ENCODE measurements at regions not wholly inside any gene's neighbourhood (a gene's known extent, or its start where the extent isn't known, plus 50 kb on each side); places are given as distances from the start of the nearest gene placed in this dataset.

DNA sequence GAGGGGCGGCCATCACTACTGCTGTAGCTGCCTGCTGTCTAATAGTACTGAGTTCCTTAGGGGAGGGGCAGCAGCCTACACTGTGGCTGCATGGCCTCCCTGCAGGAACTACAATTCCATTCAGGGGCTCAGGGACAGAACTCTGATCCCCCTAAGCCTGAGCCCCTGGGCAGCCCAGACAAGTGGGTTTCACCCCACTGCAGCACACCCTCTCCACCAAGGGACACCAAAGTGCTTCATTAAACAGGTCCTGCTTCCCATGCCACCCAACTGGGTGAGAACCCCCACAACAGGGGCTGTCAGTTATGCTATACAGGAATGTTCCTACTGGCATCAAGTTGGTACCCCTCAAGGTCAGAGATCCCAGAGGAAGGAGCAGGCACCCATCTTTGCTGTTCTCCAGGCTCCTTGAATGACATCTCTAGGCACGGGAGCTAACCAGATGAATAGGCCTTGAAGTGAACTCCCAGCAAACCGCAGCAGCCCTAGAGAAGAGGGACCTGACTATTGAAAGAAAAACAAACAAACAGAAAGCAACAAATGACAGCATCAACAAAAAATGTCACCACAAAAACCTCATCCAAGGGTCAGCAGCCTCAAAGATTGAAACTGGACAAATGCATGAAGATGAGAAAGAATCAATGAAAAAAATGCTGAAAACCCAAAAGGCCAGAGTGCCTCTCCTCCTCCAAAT lies 437.4 kb downstream of the NUF2 start:
- no peak for DNase-seq

GRCh38 chr1:163761898-163762297 lies 440.1 kb downstream of the NUF2 start:
- DNase-seq, result no peak

DNA sequence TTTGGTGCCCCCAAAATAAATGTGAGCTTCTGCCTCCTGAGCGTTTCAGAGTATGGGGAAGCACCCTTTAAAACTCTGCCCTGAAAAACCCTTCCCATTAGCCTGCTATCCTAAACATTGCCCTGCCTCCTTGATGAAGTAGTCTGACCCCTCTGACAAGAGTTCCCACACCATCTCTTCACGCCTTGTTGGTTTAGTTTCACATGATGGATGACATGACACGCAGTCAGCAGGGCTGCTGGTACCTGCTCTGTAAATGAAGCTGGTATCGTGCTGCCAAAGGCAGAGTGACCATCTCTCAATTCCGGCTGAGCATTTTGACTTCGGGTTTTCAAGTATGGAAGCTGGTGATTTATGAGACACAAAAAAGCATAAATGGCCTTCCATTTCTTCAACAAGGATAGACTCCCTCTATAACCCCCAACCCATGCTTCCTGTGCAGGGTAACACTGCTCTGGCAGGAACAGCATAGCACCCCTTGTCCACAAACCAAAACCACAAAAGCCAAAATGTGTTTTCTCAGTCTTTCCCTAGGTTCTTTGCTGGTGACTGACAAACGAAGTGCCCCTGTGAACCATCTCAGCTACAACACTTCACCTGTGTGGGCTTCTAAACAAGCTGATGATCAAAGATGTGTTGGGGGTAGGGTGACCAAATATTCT lies 444.6 kb downstream of the NUF2 start:
- DNase-seq, result no peak

DNA sequence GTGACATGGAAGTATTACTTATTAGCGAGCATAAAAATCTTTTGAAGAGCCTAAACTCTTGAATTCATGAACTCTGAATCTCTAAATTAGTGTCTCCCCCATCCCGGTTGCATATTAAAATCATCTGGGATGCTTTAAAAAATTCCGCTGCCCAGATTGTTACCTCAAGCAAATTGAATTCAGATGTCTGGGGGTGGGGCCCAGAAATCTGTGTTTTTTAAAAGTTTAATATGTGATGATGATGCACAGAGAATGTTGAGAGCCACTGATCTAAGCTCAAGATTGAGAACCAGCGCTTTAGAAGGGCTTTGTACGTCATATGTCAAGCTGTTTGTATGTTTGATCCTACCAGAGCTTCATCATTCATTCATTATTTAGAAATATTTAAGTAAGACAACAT lies 446.8 kb downstream of the NUF2 start:
- no peak for DNase-seq

DNA sequence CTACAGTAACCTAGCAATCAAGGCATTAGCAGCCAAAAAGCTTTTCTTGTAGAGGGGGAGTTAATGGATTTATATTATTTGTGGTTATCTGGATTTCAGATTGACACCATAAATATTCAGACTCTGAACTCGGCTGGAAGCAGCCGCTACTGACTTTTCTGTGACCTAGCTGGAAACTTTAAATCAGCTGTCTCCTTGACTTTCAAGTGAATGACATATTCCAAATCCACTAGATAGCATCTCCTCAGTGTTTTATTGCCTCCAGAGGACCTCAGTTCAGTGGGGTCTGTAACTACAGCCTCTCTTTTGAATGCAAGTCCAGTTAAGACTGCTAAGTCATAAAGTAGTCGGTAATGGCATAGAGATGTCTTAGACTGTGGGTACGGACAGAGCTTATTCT lies 448.5 kb downstream of the NUF2 start:
- no peak for DNase-seq

DNA sequence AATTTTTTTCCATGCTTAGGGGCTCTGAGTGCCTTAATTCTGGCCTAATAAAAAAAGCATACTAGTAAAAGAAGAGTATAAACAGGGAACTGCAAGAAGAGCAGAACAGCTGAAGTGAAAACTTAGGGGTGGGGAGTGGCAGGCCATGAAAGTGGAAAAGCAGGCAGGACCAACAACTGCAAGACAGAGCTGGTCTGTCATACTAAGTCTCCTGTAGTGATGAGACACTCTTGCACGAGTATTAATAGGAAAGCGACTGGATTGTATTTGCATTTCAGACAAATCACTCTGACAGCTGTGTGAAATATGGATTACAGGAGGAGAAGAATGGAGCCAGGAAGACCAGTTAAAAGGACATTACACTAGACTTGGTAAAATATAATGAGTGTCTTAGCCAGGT lies 449.9 kb downstream of the NUF2 start:
- no peak for DNase-seq

DNA sequence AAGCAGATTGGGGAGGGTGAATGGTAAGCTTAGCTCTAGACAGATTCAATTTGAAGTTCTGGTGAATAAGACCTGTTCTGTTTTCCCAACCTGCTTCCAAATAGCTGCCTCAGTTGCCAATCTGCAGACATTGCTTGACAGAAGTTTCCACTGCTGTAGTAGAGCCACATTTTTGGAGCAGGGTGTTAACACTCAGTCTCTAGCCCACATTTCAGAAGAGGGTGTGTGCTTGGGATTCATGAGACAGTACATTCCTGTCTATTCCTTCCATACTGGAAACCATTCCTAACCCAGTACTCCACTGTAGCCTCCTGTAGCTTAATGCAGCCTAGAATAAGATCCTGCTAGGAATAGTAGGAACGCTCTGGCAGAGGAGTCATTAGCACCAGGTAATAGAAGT lies 450.5 kb downstream of the NUF2 start:
- no peak for DNase-seq

DNA sequence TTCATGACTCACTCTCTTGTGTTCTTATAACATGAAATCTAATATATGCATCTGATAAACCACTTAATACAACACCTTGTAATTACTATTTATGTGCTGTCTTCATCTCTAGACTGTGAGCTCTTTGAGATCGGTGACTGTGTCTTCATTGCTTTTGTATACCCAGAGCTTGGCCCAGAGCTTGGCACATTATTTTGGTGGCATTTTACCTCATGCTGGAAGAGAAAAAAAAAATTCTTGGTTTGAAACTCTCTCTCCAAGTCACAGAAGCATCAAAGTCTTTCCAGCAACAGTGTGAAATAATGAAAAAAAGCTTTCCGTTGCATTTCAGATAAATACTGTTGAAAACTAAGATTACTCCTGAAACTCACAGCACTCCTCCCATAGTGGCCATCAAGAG lies 451.6 kb downstream of the NUF2 start:
- DNase-seq, result no peak

DNA sequence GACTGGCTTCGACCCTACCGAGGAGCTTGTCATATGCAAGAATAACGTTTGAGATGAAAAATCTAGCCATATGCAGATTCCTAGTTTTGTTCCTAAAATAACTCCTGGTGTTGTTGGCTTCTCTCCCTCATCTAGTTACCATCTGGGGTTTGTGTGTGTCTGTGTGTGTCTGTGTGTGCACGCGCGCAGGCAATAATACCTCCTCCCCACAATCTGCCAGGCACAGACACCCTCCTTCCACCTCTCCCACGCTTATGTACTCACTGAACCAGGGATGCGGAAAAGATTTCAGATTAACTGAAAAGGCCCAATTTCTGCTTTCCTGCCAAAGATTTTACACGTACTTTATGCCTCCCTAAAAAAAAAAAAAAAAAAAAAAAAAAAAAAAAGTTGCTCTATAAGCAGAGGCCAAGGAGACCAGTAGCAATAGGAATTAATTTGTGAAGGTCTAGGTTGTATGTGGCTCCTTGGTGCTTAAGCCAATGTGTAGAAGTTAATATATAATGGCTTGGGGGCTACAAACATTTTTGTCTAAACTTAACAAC lies 452.7 kb downstream of the NUF2 start:
- DNase-seq, result peak; percentile 18

- DNase-seq, result peak; percentile 44
Measured at GRCh38 chr1:163774978-163775620, 453.3 kb downstream of the NUF2 start.

GRCh38 chr1:163777205-163777604 lies 455.5 kb downstream of the NUF2 start:
- no peak for DNase-seq

GRCh38 chr1:163781146-163781545 lies 459.4 kb downstream of the NUF2 start:
- no peak for DNase-seq

DNA sequence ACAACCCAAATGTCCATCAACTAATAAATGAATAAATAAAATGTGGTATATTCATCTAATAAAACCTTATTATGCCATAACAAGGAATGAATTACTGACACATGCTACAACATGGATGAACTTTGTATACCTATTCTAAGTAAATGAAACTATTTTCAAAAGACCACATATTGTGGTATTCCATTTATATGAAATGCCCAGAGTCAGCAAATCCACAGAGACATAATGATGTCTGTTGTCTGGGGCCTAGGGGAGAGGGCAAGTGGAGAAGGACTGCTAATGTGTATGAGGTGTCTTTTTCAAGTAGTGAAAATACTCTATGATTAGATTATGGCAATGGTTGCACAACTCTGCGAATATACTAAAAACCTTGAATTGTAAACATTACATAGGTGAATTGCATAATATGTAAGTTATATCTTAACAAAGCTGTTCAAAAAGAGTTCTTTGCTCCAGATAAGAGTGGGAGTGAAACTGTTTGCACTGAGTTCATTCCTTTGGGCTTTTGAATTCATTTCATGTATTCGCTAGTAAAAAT lies 464.2 kb downstream of the NUF2 start:
- no peak for DNase-seq

- DNase-seq, result peak; percentile 56
Measured at GRCh38 chr1:163789911-163790310, 468.2 kb downstream of the NUF2 start.

DNA sequence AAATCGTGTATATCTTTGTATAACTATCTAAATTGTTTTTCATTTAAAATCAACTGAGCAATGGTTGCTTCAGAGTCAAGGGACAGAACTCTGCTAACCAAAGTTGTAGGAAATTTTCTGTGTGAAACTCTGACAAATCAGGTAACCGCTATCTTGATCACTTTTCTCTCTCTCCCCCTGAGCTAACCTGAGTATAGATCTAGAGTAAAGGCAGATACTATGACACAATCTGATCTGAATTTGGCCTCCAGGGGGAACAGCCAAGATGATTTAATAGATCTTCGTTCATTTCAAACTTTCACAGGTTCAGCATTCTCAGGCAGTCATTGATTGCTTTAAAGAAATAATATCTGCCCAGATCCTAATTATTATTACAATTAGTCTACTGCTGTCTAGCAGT lies 472.8 kb downstream of the NUF2 start:
- DNase-seq, result no peak

DNA sequence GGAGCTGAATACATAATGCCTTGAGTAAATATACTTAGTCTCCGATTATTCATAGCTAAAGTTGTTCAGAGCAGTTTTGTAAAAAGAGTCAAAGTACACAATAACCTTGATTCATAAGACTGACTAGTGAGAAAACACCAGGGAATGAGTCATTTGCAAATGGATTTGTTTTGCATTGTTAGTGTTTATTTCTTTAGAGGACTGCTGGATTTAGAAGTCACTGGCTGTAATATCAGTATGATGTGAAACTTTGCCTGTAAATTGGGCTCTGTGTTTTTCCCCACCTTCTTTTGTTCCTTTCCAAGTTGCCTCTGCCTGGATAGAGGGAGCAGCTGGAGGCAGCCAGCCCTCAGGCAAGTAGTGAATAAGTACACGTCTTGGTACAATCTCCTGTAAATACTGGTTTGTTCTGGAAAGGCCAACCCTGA lies 474.7 kb downstream of the NUF2 start:
- no peak for DNase-seq

DNA sequence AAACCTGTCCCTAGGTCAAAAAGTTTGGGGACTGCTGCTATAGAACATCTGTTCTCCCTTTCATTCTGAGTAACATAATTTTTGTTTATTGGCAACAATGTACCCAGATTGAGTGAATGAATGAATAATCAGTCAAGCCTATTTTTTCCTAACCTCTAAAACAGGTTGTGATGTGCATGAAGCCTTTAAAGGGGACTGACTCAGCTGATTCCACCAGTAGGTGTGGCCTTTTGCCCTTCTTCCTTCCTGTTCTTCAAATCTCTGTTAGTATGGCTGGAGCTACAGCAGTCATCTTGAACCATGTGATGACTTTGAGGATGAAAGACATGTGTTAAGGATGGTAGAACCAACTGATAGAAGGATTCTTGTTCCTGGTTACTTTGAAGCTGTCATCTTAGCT lies 476.1 kb downstream of the NUF2 start:
- DNase-seq, result no peak

- no peak for DNase-seq
Measured at GRCh38 chr1:163799190-163799805, 477.5 kb downstream of the NUF2 start.

GRCh38 chr1:163807331-163808049 lies 485.7 kb downstream of the NUF2 start:
- DNase-seq, result no peak

DNA sequence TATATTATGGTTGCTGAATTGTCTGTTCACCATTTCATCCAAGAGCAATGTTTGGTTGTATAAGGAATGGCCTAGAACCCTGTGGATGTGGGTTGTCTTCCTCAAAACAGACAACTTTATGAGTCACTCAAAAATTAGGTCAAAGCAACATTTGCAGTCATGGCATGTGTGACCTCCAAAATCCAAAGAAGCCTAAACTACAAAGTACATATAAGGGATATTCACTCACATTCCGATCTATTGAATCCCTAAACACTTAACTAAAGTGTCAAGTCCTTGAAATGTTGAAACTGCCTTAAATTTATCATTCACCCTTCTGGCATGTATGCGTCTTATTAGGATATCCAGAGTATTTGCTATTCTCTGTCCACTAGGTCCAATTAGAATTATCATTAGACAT lies 491.5 kb downstream of the NUF2 start:
- DNase-seq, result no peak

DNA sequence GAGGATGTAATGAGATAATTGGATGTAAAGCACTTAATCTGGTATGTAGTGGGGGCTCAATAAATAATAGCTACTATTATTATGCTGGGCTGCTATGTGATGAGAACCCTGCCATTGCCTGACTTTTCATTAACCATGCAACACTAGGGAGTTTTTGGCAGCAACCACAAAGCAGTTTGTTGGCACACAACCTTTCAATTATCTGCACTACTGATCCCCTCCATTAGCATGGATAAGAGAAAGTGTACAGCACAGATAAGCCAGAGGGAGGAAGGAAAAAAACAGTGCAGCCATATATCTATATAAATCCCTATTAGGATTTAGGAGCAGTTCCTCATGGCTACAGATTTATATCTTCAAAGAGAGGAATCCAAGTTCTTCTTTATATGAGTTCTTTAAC lies 498.5 kb downstream of the NUF2 start:
- DNase-seq, result no peak

DNA sequence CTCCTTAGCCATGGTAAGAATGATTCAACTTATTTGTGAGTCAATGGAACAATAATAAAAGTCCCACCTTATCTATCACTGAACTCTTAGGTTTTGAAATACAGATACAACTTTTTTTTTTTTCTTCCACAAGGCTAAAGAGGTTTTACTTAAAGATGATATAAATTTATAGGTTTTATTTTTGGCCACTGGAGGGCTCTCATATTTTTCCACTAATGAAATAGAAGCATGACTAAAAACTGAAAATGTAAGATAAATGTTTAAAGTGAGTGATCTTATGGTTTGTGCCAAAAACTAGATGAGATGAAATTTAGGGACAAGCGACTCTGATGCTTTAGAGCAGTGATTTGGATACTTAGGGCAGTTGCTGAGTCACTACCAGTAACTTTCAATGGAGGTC lies 499.0 kb downstream of the NUF2 start:
- DNase-seq, result no peak

DNA sequence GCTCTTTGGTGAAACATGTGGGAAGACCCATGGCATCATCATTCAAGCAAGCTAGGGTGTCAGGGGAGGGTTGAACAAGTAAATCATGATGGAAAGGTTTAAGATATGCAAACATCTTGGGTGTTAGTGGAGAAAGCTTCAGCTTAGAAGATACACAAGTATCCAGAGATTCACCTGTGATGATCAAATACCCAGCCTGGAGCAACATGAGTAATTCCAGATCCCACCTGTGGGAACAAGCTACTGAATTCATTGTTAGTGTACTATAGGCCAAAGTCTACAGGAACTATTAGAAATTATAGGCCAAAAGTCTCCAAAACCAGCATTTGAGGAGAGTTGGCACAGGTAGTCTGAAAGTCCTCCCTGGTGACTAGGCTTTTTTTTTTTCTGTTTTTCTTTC lies 499.9 kb downstream of the NUF2 start:
- DNase-seq, result no peak

All from eye (tissue), 1 donor.